ENCODE measurements at regions not wholly inside any gene's neighbourhood (a gene's known extent, or its start where the extent isn't known, plus 50 kb on each side); places are given as distances from the start of the nearest gene placed in this dataset.
"Not testable (repeated sequence)": the region's sequence is repeated elsewhere in the genome, so short reads cannot be mapped to it uniquely, and the experiment has no call there.

- no peak overlapping the region for H3K4me3 ChIP-seq (ENCODE audit: control insufficient read depth, low read depth, low read length)
- no peak for DNase-seq (ENCODE audit: low read depth)
- TF ChIP-seq CTCF (conservative IDR thresholded peaks at IDR 0.05; ENCODE audit: control insufficient read depth, insufficient read depth, low read depth, low read length) = no peak
Measured at GRCh38 chr1:244305776-244306341, 145.8 kb downstream of the ADSS2 start.

- no peak overlapping the region for H3K4me3 ChIP-seq (ENCODE audit: control insufficient read depth, low read depth, low read length)
- DNase-seq (ENCODE audit: low read depth) = no peak
- no peak for TF ChIP-seq CTCF (conservative IDR thresholded peaks at IDR 0.05; ENCODE audit: control insufficient read depth, insufficient read depth, low read depth, low read length)
Measured at GRCh38 chr1:244306544-244306943, 145.2 kb downstream of the ADSS2 start.

GRCh38 chr1:244309191-244309590 lies 142.5 kb downstream of the ADSS2 start:
- DNase-seq (ENCODE audit: low read depth); H3K4me3 ChIP-seq (ENCODE audit: control insufficient read depth, low read depth, low read length): not testable (repeated sequence)

- peak; percentile 31 for DNase-seq (ENCODE audit: low read depth)
- TF ChIP-seq CTCF (conservative IDR thresholded peaks at IDR 0.05; ENCODE audit: control insufficient read depth, insufficient read depth, low read depth, low read length) = no peak
- no peak overlapping the region for H3K4me3 ChIP-seq (ENCODE audit: control insufficient read depth, low read depth, low read length)
Measured at GRCh38 chr1:244311784-244312532, 139.8 kb downstream of the ADSS2 start.

GRCh38 chr1:244313346-244313745 lies 138.4 kb downstream of the ADSS2 start:
- H3K4me3 ChIP-seq (ENCODE audit: control insufficient read depth, low read depth, low read length) = no peak overlapping the region
- TF ChIP-seq CTCF (conservative IDR thresholded peaks at IDR 0.05; ENCODE audit: control insufficient read depth, insufficient read depth, low read depth, low read length) = no peak
- peak; percentile 32 for DNase-seq (ENCODE audit: low read depth)

GRCh38 chr1:244314921-244315559 lies 136.7 kb downstream of the ADSS2 start:
- no peak for DNase-seq (ENCODE audit: low read depth)
- TF ChIP-seq CTCF (conservative IDR thresholded peaks at IDR 0.05; ENCODE audit: control insufficient read depth, insufficient read depth, low read depth, low read length) = no peak
- H3K4me3 ChIP-seq (ENCODE audit: control insufficient read depth, low read depth, low read length) = no peak overlapping the region

GRCh38 chr1:244315996-244316395 lies 135.7 kb downstream of the ADSS2 start:
- TF ChIP-seq CTCF (conservative IDR thresholded peaks at IDR 0.05; ENCODE audit: control insufficient read depth, insufficient read depth, low read depth, low read length) = no peak
- H3K4me3 ChIP-seq (ENCODE audit: control insufficient read depth, low read depth, low read length) = no peak overlapping the region
- DNase-seq (ENCODE audit: low read depth) = no peak

All from fibroblast of mammary gland (primary cell).